ENCODE measurements at regions not wholly inside any gene's neighbourhood (a gene's known extent, or its start where the extent isn't known, plus 50 kb on each side); places are given as distances from the start of the nearest gene placed in this dataset.
"Not testable (repeated sequence)": the region's sequence is repeated elsewhere in the genome, so short reads cannot be mapped to it uniquely, and the experiment has no call there.

DNA sequence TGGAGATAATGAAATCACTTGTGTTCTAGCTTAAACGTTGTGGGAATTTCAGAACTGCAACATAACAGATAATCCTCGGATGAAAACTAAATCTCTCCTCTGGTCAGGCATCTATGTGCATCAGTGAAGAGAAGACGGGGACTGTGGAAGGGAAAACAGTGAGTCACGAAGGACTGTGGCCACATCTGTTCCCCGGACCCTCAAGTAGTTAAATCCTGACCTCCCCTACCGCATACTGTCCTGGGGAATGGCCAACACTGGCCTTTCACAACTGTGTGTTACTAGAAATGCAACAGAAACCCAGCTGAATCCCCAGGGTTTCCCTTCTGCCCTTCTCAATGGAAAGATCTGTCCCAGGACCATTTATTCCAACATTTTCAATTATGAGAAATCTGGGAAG is 124.6 kb upstream of the EFCAB3 start:
- H3K4me1 ChIP-seq (ENCODE audit: insufficient read depth, low read length); FAIRE-seq; BruUV-seq (replicated peaks); H3K9me3 ChIP-seq (ENCODE audit: low read length); H3K79me2 ChIP-seq (ENCODE audit: insufficient read depth, low read length); H3K27ac ChIP-seq (ENCODE audit: extremely low read length, insufficient read depth, low read length); ATAC-seq; POLR2A ChIA-PET; H3K4me2 ChIP-seq (ENCODE audit: low read depth, low read length); DNase-seq (ENCODE audit: low spot score); H3K36me3 ChIP-seq (replicated peaks in 1 of 2; ENCODE audit: control insufficient read depth in 1 of 2, insufficient read depth in 2 of 2, low read length in 2 of 2); H3K9ac ChIP-seq (ENCODE audit: insufficient read depth, low read depth, low read length); H2AFZ ChIP-seq (ENCODE audit: low read length); intact Hi-C loops (cut with micrococcal nuclease; ENCODE audit: unreplicated experiment); H3K4me3 ChIP-seq (replicated peaks in 1 of 3; ENCODE audit: insufficient read depth in 1 of 3, low read depth in 2 of 3, low read length in 3 of 3); H4K20me1 ChIP-seq (ENCODE audit: insufficient read depth, low read length); in situ Hi-C loops (cut with HindIII; ENCODE audit: extremely low pct_ligation_motif_present, low pct_unique_long_range_greater_than_20kb); H3K27me3 ChIP-seq (ENCODE audit: control insufficient read depth in 1 of 2, insufficient read depth in 2 of 2, low read length in 2 of 2); CTCF ChIA-PET (ENCODE audit: low intra/inter-chr PET ratio, low total read pairs): not testable (repeated sequence)
- 4% methylated on average over 6 of the region's 6 CpGs for WGBS (ENCODE audit: low lambda C conversion rate)

DNA sequence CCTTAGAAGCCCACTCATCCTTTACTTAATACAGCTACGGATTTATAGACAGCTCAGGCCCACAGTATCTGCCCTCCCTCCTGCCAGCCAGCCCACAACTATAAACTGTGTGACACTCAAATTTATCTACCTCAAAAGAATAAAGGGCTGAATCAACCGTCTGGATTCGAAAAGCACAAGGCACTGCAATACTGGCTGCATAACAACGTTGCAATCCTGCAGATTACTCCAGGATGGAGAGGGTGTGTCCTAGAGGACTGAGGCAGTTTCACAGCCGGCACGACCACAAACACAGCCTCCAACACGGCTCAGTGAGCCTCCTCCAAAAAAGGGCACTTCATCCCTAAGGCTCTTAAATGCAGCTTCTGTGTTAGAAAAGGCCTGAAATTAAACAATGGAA is 138.3 kb upstream of the EFCAB3 start:
- H3K4me3 ChIP-seq (replicated peaks in 1 of 3; ENCODE audit: insufficient read depth in 1 of 3, low read depth in 2 of 3, low read length in 3 of 3); in situ Hi-C loops (cut with HindIII; ENCODE audit: extremely low pct_ligation_motif_present, low pct_unique_long_range_greater_than_20kb); H3K27me3 ChIP-seq (ENCODE audit: control insufficient read depth in 1 of 2, insufficient read depth in 2 of 2, low read length in 2 of 2); CTCF ChIA-PET (ENCODE audit: low intra/inter-chr PET ratio, low total read pairs); H2AFZ ChIP-seq (ENCODE audit: low read length); H4K20me1 ChIP-seq (ENCODE audit: insufficient read depth, low read length); H3K27ac ChIP-seq (ENCODE audit: extremely low read length, insufficient read depth, low read length); BruUV-seq (replicated peaks); POLR2A ChIA-PET; DNase-seq (ENCODE audit: low spot score); H3K4me2 ChIP-seq (ENCODE audit: low read depth, low read length); H3K9me3 ChIP-seq (ENCODE audit: low read length); FAIRE-seq; H3K36me3 ChIP-seq (replicated peaks in 1 of 2; ENCODE audit: control insufficient read depth in 1 of 2, insufficient read depth in 2 of 2, low read length in 2 of 2); H3K9ac ChIP-seq (ENCODE audit: insufficient read depth, low read depth, low read length); intact Hi-C loops (cut with micrococcal nuclease; ENCODE audit: unreplicated experiment); H3K79me2 ChIP-seq (ENCODE audit: insufficient read depth, low read length): not testable (repeated sequence)
- ATAC-seq, result peak; percentile 63
- TF ChIP-seq CEBPB (IDR thresholded peaks at IDR 0.05; ENCODE audit: borderline replicate concordance, low read depth, low read length), result 0 out of 2 replicates have a peak, but pooled peaks have one; percentile 31
- H3K4me1 ChIP-seq (ENCODE audit: insufficient read depth, low read length), result peaks cover 20% of the 10 kb centered on the region
- WGBS (ENCODE audit: low lambda C conversion rate), result 4% methylated on average over 7 of the region's 7 CpGs

DNA sequence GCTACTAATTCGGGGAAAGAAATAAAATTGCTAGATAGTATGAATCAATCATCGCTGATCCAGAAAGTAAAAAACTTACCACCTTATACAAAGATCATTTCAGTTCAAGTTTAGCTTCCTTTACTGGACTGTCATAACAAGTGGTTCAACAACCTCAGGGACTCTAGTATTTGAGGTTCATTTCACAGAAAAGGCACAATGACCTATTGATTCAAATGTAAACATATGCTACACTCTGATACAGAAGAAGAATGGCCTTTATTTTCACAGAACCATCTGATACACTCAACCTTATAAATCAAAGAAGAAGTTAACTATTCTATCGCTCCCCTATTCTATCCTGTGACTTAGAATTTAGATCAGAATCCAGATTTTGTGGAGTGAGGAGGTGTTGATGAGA is 140.8 kb upstream of the EFCAB3 start:
- peak; percentile 63 for DNase-seq (ENCODE audit: low spot score)
- in situ Hi-C loops (cut with HindIII; ENCODE audit: extremely low pct_ligation_motif_present, low pct_unique_long_range_greater_than_20kb); H3K36me3 ChIP-seq (replicated peaks in 1 of 2; ENCODE audit: control insufficient read depth in 1 of 2, insufficient read depth in 2 of 2, low read length in 2 of 2); H3K4me2 ChIP-seq (ENCODE audit: low read depth, low read length); POLR2A ChIA-PET; H3K27me3 ChIP-seq (ENCODE audit: control insufficient read depth in 1 of 2, insufficient read depth in 2 of 2, low read length in 2 of 2); CTCF ChIA-PET (ENCODE audit: low intra/inter-chr PET ratio, low total read pairs); H3K9ac ChIP-seq (ENCODE audit: insufficient read depth, low read depth, low read length); H2AFZ ChIP-seq (ENCODE audit: low read length); H3K79me2 ChIP-seq (ENCODE audit: insufficient read depth, low read length); H3K9me3 ChIP-seq (ENCODE audit: low read length); H4K20me1 ChIP-seq (ENCODE audit: insufficient read depth, low read length); H3K4me3 ChIP-seq (replicated peaks in 1 of 3; ENCODE audit: insufficient read depth in 1 of 3, low read depth in 2 of 3, low read length in 3 of 3); H3K27ac ChIP-seq (ENCODE audit: extremely low read length, insufficient read depth, low read length); BruUV-seq (replicated peaks); intact Hi-C loops (cut with micrococcal nuclease; ENCODE audit: unreplicated experiment); TF ChIP-seq CREB1, SOX6 (IDR thresholded peaks at IDR 0.05): not testable (repeated sequence)
- peak; percentile 78 for FAIRE-seq
- WGBS (ENCODE audit: low lambda C conversion rate), result 0% methylated on average over 3 of the region's 3 CpGs
- peaks cover 20% of the 10 kb centered on the region for H3K4me1 ChIP-seq (ENCODE audit: insufficient read depth, low read length)
- peak; percentile 91 for ATAC-seq
- TF ChIP-seq CREB1 (CRISPR knock-in tag; IDR thresholded peaks at IDR 0.05) (peak; percentile 32; the same call in 1 of the 2 replicates), KAT8 (CRISPR knock-in tag; IDR thresholded peaks at IDR 0.05) (0 out of 2 replicates have a peak, but pooled peaks have one; percentile 29), NR2F6 (IDR thresholded peaks at IDR 0.05) (peak; percentile 80), NR2F6 (CRISPR knock-in tag; IDR thresholded peaks at IDR 0.05) (peak; percentile 81), FOXA3 (CRISPR knock-in tag; IDR thresholded peaks at IDR 0.05) (peak; percentile 72), HMG20A (CRISPR knock-in tag; IDR thresholded peaks at IDR 0.05; ENCODE audit: borderline replicate concordance) (peak; percentile 77), SOX6 (CRISPR knock-in tag; IDR thresholded peaks at IDR 0.05) (peak; percentile 87)
- TF ChIP-seq, protein P1, sequence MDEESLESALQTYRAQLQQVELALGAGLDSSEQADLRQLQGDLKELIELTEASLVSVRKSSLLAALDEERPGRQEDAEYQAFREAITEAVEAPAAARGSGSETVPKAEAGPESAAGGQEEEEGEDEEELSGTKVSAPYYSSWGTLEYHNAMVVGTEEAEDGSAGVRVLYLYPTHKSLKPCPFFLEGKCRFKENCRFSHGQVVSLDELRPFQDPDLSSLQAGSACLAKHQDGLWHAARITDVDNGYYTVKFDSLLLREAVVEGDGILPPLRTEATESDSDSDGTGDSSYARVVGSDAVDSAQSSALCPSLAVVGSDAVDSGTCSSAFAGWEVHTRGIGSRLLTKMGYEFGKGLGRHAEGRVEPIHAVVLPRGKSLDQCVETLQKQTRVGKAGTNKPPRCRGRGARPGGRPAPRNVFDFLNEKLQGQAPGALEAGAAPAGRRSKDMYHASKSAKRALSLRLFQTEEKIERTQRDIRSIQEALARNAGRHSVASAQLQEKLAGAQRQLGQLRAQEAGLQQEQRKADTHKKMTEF (CRISPR knock-in tag; IDR thresholded peaks at IDR 0.05), result 0 out of 2 replicates have a peak, but pooled peaks have one; percentile 44

Data from HepG2 (cell line).